ENCODE measurements at regions not wholly inside any gene's neighbourhood (a gene's known extent, or its start where the extent isn't known, plus 50 kb on each side); places are given as distances from the start of the nearest gene placed in this dataset.

GRCh38 chr13:47521890-47522487, 479.1 kb downstream of the SUCLA2 start:
- H3K27me3 ChIP-seq (ENCODE audit: insufficient read depth, low read length) = no peaks in the 10 kb centered on the region
- no peaks in the 10 kb centered on the region for H3K27me3 Mint-ChIP-seq (ENCODE audit: low read depth, unreplicated experiment)
- H3K4me3 Mint-ChIP-seq (ENCODE audit: unreplicated experiment) = no peak overlapping the region
- H3K36me3 ChIP-seq (ENCODE audit: insufficient read depth, low read length) = no peaks in the 10 kb centered on the region
- no peaks in the 10 kb centered on the region for H3K4me1 ChIP-seq (ENCODE audit: insufficient read depth, low read length)
- DNase-seq (ENCODE audit: low read depth) = no peak
- H3K27ac ChIP-seq (ENCODE audit: low read depth, low read length) = no peak overlapping the region
- H3K4me3 ChIP-seq (ENCODE audit: insufficient read depth, low read depth, low read length) = no peak overlapping the region
- no peaks in the 10 kb centered on the region for H3K79me2 ChIP-seq (ENCODE audit: insufficient read depth, low read length)
- no peaks in the 10 kb centered on the region for H4K20me1 ChIP-seq (ENCODE audit: insufficient read depth, low read length)
- H3K9me3 Mint-ChIP-seq (ENCODE audit: unreplicated experiment) = peaks cover 4% of the 10 kb centered on the region
- no peaks in the 10 kb centered on the region for H3K9me3 ChIP-seq (ENCODE audit: insufficient read depth, low read depth, low read length)
- TF ChIP-seq CTCF (IDR thresholded peaks at IDR 0.05; ENCODE audit: insufficient read depth, low read depth, low read length) (no peak), EZH2 (IDR thresholded peaks at IDR 0.05; ENCODE audit: insufficient read depth, low read length) (no peak)
- no peak overlapping the region for H3K4me2 ChIP-seq (ENCODE audit: low read length)
- H3K27ac Mint-ChIP-seq (ENCODE audit: unreplicated experiment) = no peak overlapping the region
- no peak overlapping the region for H2AFZ ChIP-seq (ENCODE audit: low read depth, low read length)
- no peaks in the 10 kb centered on the region for H3K36me3 Mint-ChIP-seq (ENCODE audit: low read depth, unreplicated experiment)
- no peak for FAIRE-seq
- H3K4me1 Mint-ChIP-seq (ENCODE audit: low read depth, unreplicated experiment) = no peaks in the 10 kb centered on the region
- no peak overlapping the region for H3K9ac ChIP-seq (ENCODE audit: low read length)

GRCh38 chr13:47519626-47520025, 481.4 kb downstream of the SUCLA2 start:
- Histone ChIP-seq H3K9ac (ENCODE audit: low read length) (no peak overlapping the region), H3K36me3 (ENCODE audit: insufficient read depth, low read length) (no peaks in the 10 kb centered on the region), H4K20me1 (ENCODE audit: insufficient read depth, low read length) (no peaks in the 10 kb centered on the region), H3K4me1 (ENCODE audit: insufficient read depth, low read length) (no peaks in the 10 kb centered on the region), H2AFZ (ENCODE audit: low read depth, low read length) (no peak overlapping the region), H3K4me2 (ENCODE audit: low read length) (no peak overlapping the region), H3K9me3 (ENCODE audit: insufficient read depth, low read depth, low read length) (no peaks in the 10 kb centered on the region), H3K27ac (ENCODE audit: low read depth, low read length) (no peak overlapping the region), H3K27me3 (ENCODE audit: insufficient read depth, low read length) (no peaks in the 10 kb centered on the region), H3K4me3 (ENCODE audit: insufficient read depth, low read depth, low read length) (no peak overlapping the region), H3K79me2 (ENCODE audit: insufficient read depth, low read length) (no peaks in the 10 kb centered on the region)
- TF ChIP-seq EZH2 (IDR thresholded peaks at IDR 0.05; ENCODE audit: insufficient read depth, low read length) = no peak
- TF ChIP-seq CTCF (IDR thresholded peaks at IDR 0.05; ENCODE audit: insufficient read depth, low read depth, low read length) = no peak
- Mint-ChIP-seq H3K36me3 (ENCODE audit: low read depth, unreplicated experiment) (no peaks in the 10 kb centered on the region), H3K9me3 (ENCODE audit: unreplicated experiment) (peaks cover 4% of the 10 kb centered on the region), H3K4me1 (ENCODE audit: low read depth, unreplicated experiment) (no peaks in the 10 kb centered on the region), H3K27me3 (ENCODE audit: low read depth, unreplicated experiment) (no peaks in the 10 kb centered on the region), H3K4me3 (ENCODE audit: unreplicated experiment) (no peak overlapping the region), H3K27ac (ENCODE audit: unreplicated experiment) (no peak overlapping the region)
- DNase-seq (ENCODE audit: low read depth) = no peak
- no peak for FAIRE-seq

- no peak for TF ChIP-seq EZH2 (IDR thresholded peaks at IDR 0.05; ENCODE audit: insufficient read depth, low read length)
- TF ChIP-seq CTCF (IDR thresholded peaks at IDR 0.05; ENCODE audit: insufficient read depth, low read depth, low read length) = no peak
- H3K36me3 Mint-ChIP-seq (ENCODE audit: low read depth, unreplicated experiment) = no peaks in the 10 kb centered on the region
- H3K4me2 ChIP-seq (ENCODE audit: low read length) = no peak overlapping the region
- H3K9me3 ChIP-seq (ENCODE audit: insufficient read depth, low read depth, low read length) = no peaks in the 10 kb centered on the region
- H3K36me3 ChIP-seq (ENCODE audit: insufficient read depth, low read length) = no peaks in the 10 kb centered on the region
- no peak for FAIRE-seq
- H2AFZ ChIP-seq (ENCODE audit: low read depth, low read length) = no peak overlapping the region
- no peaks in the 10 kb centered on the region for H3K4me1 Mint-ChIP-seq (ENCODE audit: low read depth, unreplicated experiment)
- H4K20me1 ChIP-seq (ENCODE audit: insufficient read depth, low read length) = no peaks in the 10 kb centered on the region
- no peaks in the 10 kb centered on the region for H3K27me3 ChIP-seq (ENCODE audit: insufficient read depth, low read length)
- DNase-seq (ENCODE audit: low read depth) = no peak
- H3K27me3 Mint-ChIP-seq (ENCODE audit: low read depth, unreplicated experiment) = no peaks in the 10 kb centered on the region
- H3K79me2 ChIP-seq (ENCODE audit: insufficient read depth, low read length) = no peaks in the 10 kb centered on the region
- no peak overlapping the region for H3K9ac ChIP-seq (ENCODE audit: low read length)
- no peak overlapping the region for H3K4me3 Mint-ChIP-seq (ENCODE audit: unreplicated experiment)
- H3K9me3 Mint-ChIP-seq (ENCODE audit: unreplicated experiment) = peaks cover 4% of the 10 kb centered on the region
- no peak overlapping the region for H3K4me3 ChIP-seq (ENCODE audit: insufficient read depth, low read depth, low read length)
- H3K4me1 ChIP-seq (ENCODE audit: insufficient read depth, low read length) = no peaks in the 10 kb centered on the region
- H3K27ac ChIP-seq (ENCODE audit: low read depth, low read length) = no peak overlapping the region
- H3K27ac Mint-ChIP-seq (ENCODE audit: unreplicated experiment) = no peak overlapping the region
Observed at GRCh38 chr13:47518530-47518929, 482.5 kb downstream of the SUCLA2 start.

All from astrocyte (in vitro differentiated cells and primary cell).